ENCODE measurements at regions not wholly inside any gene's neighbourhood (a gene's known extent, or its start where the extent isn't known, plus 50 kb on each side); places are given as distances from the start of the nearest gene placed in this dataset.

DNA sequence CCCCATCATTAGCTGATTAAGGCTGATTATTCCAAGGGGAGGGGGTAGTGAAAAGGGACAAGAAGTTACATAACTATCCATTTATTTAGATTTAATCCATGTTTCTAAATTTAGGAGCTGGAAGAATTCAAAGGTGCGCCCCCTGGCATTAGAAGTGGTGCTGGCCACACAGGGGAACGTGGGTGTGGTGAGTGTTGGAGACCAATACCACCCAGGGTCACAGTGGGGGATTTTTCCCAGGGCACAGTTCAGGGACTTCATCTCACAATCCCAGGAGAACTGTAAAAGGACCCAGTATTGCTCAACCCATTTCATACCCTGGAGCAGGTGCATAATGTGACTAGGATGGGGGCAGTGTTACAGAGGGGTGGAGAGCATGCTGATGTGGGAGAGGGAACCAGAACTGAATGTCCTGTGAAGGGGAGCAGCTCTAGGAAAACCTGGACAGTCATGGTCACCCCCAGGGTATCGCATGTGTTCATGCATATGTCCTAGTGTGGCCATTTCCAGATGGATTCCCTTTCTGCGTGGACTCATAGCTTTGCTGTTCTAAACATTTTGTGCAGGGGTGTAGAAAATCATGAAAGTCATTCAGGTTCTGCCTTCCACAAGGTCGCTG, 110.3 kb downstream of the LSM3 start:
- Histone ChIP-seq H3K27ac (ENCODE audit: low read length, poor library complexity, severe bottlenecking) (peak overlapping the region; percentile 78), H2BK15ac (ENCODE audit: low read depth, poor library complexity, severe bottlenecking) (no peak overlapping the region), H3K23ac (ENCODE audit: low read length in 2 of 2) (no peak overlapping the region), H2AFZ (ENCODE audit: low read depth, low read length) (no peak overlapping the region), H3K9ac (ENCODE audit: low read length) (no peak overlapping the region), H2BK120ac (ENCODE audit: low read depth, low read length) (no peak overlapping the region), H3K4me3 (ENCODE audit: insufficient read depth in 1 of 2, low read depth in 1 of 2, low read length in 2 of 2) (no peak overlapping the region), H3K14ac (ENCODE audit: low read length in 2 of 2) (no peak overlapping the region), H4K91ac (ENCODE audit: low read length) (no peak overlapping the region), H3K4me1 (ENCODE audit: control insufficient read depth, insufficient read depth, low read depth, low read length) (peaks cover 18% of the 10 kb centered on the region), H2AK5ac (ENCODE audit: low read length, severe bottlenecking) (peak overlapping the region; percentile 93), H2BK12ac (ENCODE audit: low read length in 2 of 2) (peak overlapping the region in 1 of 2 experiments; percentile 29), H3K4me2 (ENCODE audit: low read length, poor library complexity, severe bottlenecking) (no peak overlapping the region), H2BK5ac (ENCODE audit: low read depth, low read length, poor library complexity, severe bottlenecking) (no peak overlapping the region), H4K8ac (ENCODE audit: low read length) (no peak overlapping the region), H3K9me3 (ENCODE audit: control insufficient read depth, low read length) (no peaks in the 10 kb centered on the region), H3K79me1 (replicated peaks; ENCODE audit: low read length, poor library complexity, severe bottlenecking) (no peaks in the 10 kb centered on the region), H3K4ac (ENCODE audit: low read depth in 1 of 2, low read length in 2 of 2) (no peak overlapping the region), H3K36me3 (ENCODE audit: control insufficient read depth in 1 of 2, insufficient read depth in 2 of 2, low read depth in 1 of 2, low read length in 2 of 2) (no peaks in the 10 kb centered on the region), H3K27me3 (ENCODE audit: control insufficient read depth in 1 of 2, insufficient read depth in 1 of 2, low read length in 2 of 2) (peaks cover 0 to 52% of the 10 kb centered on the region in 2 experiments), H3K18ac (ENCODE audit: low read depth in 1 of 2, low read length in 2 of 2) (no peak overlapping the region)
- WGBS, result 60% methylated on average over 3 of the region's 5 CpGs
- no peak for DNase-seq

DNA sequence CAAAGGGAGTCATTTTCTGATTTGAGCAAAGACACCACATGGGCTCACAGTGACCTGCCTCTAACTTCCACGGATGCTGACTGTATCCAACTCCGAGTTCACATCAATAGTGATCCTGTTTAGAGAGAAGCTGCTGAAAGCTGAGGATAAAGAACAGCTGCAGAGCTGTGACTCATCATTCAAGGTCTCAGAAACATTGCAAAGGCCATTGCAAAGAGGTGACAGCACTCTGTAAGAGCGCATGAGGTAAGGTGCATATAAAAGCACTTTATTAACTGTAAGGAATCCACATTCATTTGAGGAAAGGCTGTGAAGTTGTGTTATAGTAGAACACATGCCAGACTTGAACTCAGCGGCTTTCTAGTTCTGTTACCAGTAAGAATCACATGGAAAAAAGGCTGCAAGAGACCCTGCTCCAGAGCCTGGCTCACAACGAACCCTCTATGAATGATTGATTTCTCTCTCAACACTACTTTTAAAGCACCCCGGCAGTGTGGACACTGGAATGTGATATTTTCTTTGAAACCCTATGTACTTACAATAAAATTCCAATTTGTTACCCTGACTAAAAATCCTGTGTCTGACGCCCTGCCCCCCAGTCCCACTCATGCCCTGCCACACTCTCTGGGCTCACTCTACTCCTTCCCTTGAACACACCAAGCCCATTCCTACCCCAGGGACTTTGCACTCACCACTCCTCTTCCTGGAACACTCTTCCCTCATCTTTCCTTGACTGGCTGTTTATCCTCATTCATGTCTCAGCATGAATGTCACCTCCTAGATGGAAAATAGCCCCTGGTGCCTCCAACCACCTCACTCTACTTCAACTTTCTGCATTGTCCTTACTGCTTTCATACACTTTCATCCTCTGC, 111.2 kb downstream of the LSM3 start:
- Histone ChIP-seq H3K27ac (ENCODE audit: low read length, poor library complexity, severe bottlenecking) (peak overlapping the region; percentile 97), H4K91ac (ENCODE audit: low read length) (no peak overlapping the region), H2BK15ac (ENCODE audit: low read depth, poor library complexity, severe bottlenecking) (no peak overlapping the region), H2AFZ (ENCODE audit: low read depth, low read length) (no peak overlapping the region), H3K27me3 (ENCODE audit: control insufficient read depth in 1 of 2, insufficient read depth in 1 of 2, low read length in 2 of 2) (peaks cover 0 to 52% of the 10 kb centered on the region in 2 experiments), H3K4me1 (ENCODE audit: control insufficient read depth, insufficient read depth, low read depth, low read length) (peaks cover 15% of the 10 kb centered on the region), H3K18ac (ENCODE audit: low read depth in 1 of 2, low read length in 2 of 2) (peak overlapping the region in 1 of 2 experiments; percentile 60), H2BK5ac (ENCODE audit: low read depth, low read length, poor library complexity, severe bottlenecking) (peak overlapping the region; percentile 84), H2BK120ac (ENCODE audit: low read depth, low read length) (no peak overlapping the region), H3K36me3 (ENCODE audit: control insufficient read depth in 1 of 2, insufficient read depth in 2 of 2, low read depth in 1 of 2, low read length in 2 of 2) (no peaks in the 10 kb centered on the region), H3K14ac (ENCODE audit: low read length in 2 of 2) (no peak overlapping the region), H2AK5ac (ENCODE audit: low read length, severe bottlenecking) (peak overlapping the region; percentile 26), H3K4me2 (ENCODE audit: low read length, poor library complexity, severe bottlenecking) (no peak overlapping the region), H3K9me3 (ENCODE audit: control insufficient read depth, low read length) (no peaks in the 10 kb centered on the region), H2BK12ac (ENCODE audit: low read length in 2 of 2) (peak overlapping the region in 1 of 2 experiments; percentile 15), H4K8ac (ENCODE audit: low read length) (no peak overlapping the region), H3K79me1 (replicated peaks; ENCODE audit: low read length, poor library complexity, severe bottlenecking) (no peaks in the 10 kb centered on the region), H3K4ac (ENCODE audit: low read depth in 1 of 2, low read length in 2 of 2) (no peak overlapping the region), H3K9ac (ENCODE audit: low read length) (no peak overlapping the region), H3K4me3 (ENCODE audit: insufficient read depth in 1 of 2, low read depth in 1 of 2, low read length in 2 of 2) (no peak overlapping the region), H3K23ac (ENCODE audit: low read length in 2 of 2) (no peak overlapping the region)
- peak; percentile 96 for DNase-seq
- WGBS, result 17% methylated on average over 6 of the region's 7 CpGs

DNA sequence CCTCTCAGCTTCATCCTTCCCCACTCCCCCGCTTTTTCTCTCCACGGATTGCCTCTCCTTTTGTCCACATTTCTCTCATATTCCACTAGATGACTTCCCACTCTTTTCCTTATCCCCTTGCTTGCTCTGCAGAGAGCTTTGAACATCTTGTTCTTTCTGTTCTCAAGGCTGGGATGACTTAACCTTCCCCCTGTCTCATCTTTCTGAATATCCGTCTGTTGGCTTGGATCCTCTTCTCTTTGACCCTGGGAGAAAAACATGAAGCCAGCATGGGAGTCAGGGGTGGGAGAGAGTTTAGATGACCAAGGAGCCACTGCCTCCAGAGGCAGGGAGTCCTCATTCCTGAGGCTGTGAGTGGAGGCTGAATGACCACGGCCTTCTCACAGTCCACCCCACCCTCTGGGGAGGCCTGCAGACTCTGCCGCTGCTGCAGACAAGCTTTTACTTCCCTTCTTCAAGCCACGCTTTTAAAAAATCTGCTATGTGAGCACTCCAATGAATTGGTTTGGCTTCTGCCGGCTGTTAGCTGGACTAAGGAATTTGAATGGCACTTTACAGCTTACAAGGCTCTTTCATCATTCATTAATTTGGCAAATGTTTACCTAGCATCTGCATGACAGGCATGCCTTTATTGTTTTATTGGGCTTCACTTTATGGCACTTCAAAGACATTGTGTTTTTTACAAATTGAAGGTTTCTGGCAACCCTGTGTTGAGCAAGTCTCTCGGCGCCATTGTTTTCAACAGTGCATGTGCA, 111.6 kb upstream of the SLC6A6 start:
- Histone ChIP-seq H3K79me1 (replicated peaks; ENCODE audit: low read length, poor library complexity, severe bottlenecking) (no peaks in the 10 kb centered on the region), H3K27ac (ENCODE audit: low read length, poor library complexity, severe bottlenecking) (peak overlapping the region; percentile 97), H3K14ac (ENCODE audit: low read length in 2 of 2) (no peak overlapping the region), H3K9ac (ENCODE audit: low read length) (no peak overlapping the region), H2BK5ac (ENCODE audit: low read depth, low read length, poor library complexity, severe bottlenecking) (peak overlapping the region; percentile 84), H3K4me2 (ENCODE audit: low read length, poor library complexity, severe bottlenecking) (no peak overlapping the region), H4K8ac (ENCODE audit: low read length) (no peak overlapping the region), H2AFZ (ENCODE audit: low read depth, low read length) (no peak overlapping the region), H2BK120ac (ENCODE audit: low read depth, low read length) (peak overlapping the region; percentile 54), H3K23ac (ENCODE audit: low read length in 2 of 2) (no peak overlapping the region), H3K18ac (ENCODE audit: low read depth in 1 of 2, low read length in 2 of 2) (peak overlapping the region in 1 of 2 experiments; percentile 60), H3K36me3 (ENCODE audit: control insufficient read depth in 1 of 2, insufficient read depth in 2 of 2, low read depth in 1 of 2, low read length in 2 of 2) (no peaks in the 10 kb centered on the region), H2AK5ac (ENCODE audit: low read length, severe bottlenecking) (peak overlapping the region; percentile 26), H3K27me3 (ENCODE audit: control insufficient read depth in 1 of 2, insufficient read depth in 1 of 2, low read length in 2 of 2) (peaks cover 0 to 49% of the 10 kb centered on the region in 2 experiments), H3K4me1 (ENCODE audit: control insufficient read depth, insufficient read depth, low read depth, low read length) (peaks cover 17% of the 10 kb centered on the region), H3K4me3 (ENCODE audit: insufficient read depth in 1 of 2, low read depth in 1 of 2, low read length in 2 of 2) (no peak overlapping the region), H4K91ac (ENCODE audit: low read length) (peak overlapping the region; percentile 18), H2BK12ac (ENCODE audit: low read length in 2 of 2) (peak overlapping the region in 1 of 2 experiments; percentile 15), H3K4ac (ENCODE audit: low read depth in 1 of 2, low read length in 2 of 2) (peak overlapping the region in 1 of 2 experiments; percentile 19), H3K9me3 (ENCODE audit: control insufficient read depth, low read length) (no peaks in the 10 kb centered on the region), H2BK15ac (ENCODE audit: low read depth, poor library complexity, severe bottlenecking) (peak overlapping the region; percentile 61)
- peak; percentile 30 for DNase-seq
- WGBS, result 36% methylated on average over 8 of the region's 9 CpGs

GRCh38 chr3:14295037-14295436, 107.4 kb upstream of the SLC6A6 start:
- no peak overlapping the region for H4K91ac ChIP-seq (ENCODE audit: low read length)
- WGBS, result 100% methylated on average over 3 of the region's 3 CpGs
- H2BK15ac ChIP-seq (ENCODE audit: low read depth, poor library complexity, severe bottlenecking), result no peak overlapping the region
- H2AK5ac ChIP-seq (ENCODE audit: low read length, severe bottlenecking), result no peak overlapping the region
- H2AFZ ChIP-seq (ENCODE audit: low read depth, low read length), result no peak overlapping the region
- H3K27ac ChIP-seq (ENCODE audit: low read length, poor library complexity, severe bottlenecking), result no peak overlapping the region
- H3K79me1 ChIP-seq (replicated peaks; ENCODE audit: low read length, poor library complexity, severe bottlenecking), result no peaks in the 10 kb centered on the region
- no peak overlapping the region for H3K18ac ChIP-seq (ENCODE audit: low read depth in 1 of 2, low read length in 2 of 2)
- no peaks in the 10 kb centered on the region for H3K36me3 ChIP-seq (ENCODE audit: control insufficient read depth in 1 of 2, insufficient read depth in 2 of 2, low read depth in 1 of 2, low read length in 2 of 2)
- no peak overlapping the region for H4K8ac ChIP-seq (ENCODE audit: low read length)
- H2BK5ac ChIP-seq (ENCODE audit: low read depth, low read length, poor library complexity, severe bottlenecking), result no peak overlapping the region
- peaks cover 0 to 49% of the 10 kb centered on the region in 2 experiments for H3K27me3 ChIP-seq (ENCODE audit: control insufficient read depth in 1 of 2, insufficient read depth in 1 of 2, low read length in 2 of 2)
- no peak overlapping the region for H3K4ac ChIP-seq (ENCODE audit: low read depth in 1 of 2, low read length in 2 of 2)
- DNase-seq, result peak; percentile 29
- H2BK12ac ChIP-seq (ENCODE audit: low read length in 2 of 2), result no peak overlapping the region
- H3K4me1 ChIP-seq (ENCODE audit: control insufficient read depth, insufficient read depth, low read depth, low read length), result peaks cover 21% of the 10 kb centered on the region
- no peak overlapping the region for H2BK120ac ChIP-seq (ENCODE audit: low read depth, low read length)
- H3K4me3 ChIP-seq (ENCODE audit: insufficient read depth in 1 of 2, low read depth in 1 of 2, low read length in 2 of 2), result no peak overlapping the region
- H3K9me3 ChIP-seq (ENCODE audit: control insufficient read depth, low read length), result no peaks in the 10 kb centered on the region
- no peak overlapping the region for H3K23ac ChIP-seq (ENCODE audit: low read length in 2 of 2)
- H3K9ac ChIP-seq (ENCODE audit: low read length), result no peak overlapping the region
- no peak overlapping the region for H3K4me2 ChIP-seq (ENCODE audit: low read length, poor library complexity, severe bottlenecking)
- no peak overlapping the region for H3K14ac ChIP-seq (ENCODE audit: low read length in 2 of 2)

All from mesenchymal stem cell (in vitro differentiated cells and primary cell).